ENCODE measurements at regions not wholly inside any gene's neighbourhood (a gene's known extent, or its start where the extent isn't known, plus 50 kb on each side); places are given as distances from the start of the nearest gene placed in this dataset.

- WGBS, 10 experiments, result 8 to 100% (median 94%) methylated on average over 1 to 2 of the region's 2 CpGs
- Histone ChIP-seq H3K4me1 (replicated peaks in 1 of 2) (peaks cover 0 to 8% of the 10 kb centered on the region in 2 donors), H3K27ac (no peak overlapping the region), H3K4me3 (no peak overlapping the region)
- ATAC-seq (replicated peaks in 6 of 8), result no peak
- in situ Hi-C loops (cut with MboI; ENCODE audit: low pct_unique_long_range_greater_than_20kb in 2 of 9, low sequenced_read_pairs in 9 of 9, unreplicated experiment in 9 of 9), result no loop called here
These were observed 205.5 kb upstream of the POU3F3 start for GRCh38 chr2:104648376-104648775.

DNA sequence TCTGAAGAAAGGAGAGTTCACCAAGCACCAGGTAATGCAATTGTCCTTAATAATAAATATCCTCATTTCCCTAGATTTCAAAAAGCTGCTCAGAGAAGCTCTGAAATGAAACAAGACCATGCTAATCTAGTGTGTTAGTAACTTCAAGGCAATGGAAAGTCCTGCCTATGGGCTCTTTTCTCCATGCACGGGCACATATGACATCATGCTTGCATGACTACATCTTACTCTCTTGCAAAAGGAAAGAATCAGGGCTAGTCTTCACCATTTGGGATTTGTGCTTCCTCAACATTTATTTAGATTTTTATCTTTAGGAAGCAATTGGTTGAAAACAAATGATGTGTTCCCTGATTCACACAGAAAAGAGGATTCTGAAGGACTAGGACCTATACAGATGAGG, 204.0 kb upstream of the POU3F3 start:
- Histone ChIP-seq H3K4me1 (replicated peaks in 1 of 2) (peaks cover 0 to 8% of the 10 kb centered on the region in 2 donors), H3K4me3 (no peak overlapping the region), H3K27ac (no peak overlapping the region)
- in situ Hi-C loops (cut with MboI; ENCODE audit: low pct_unique_long_range_greater_than_20kb in 2 of 9, low sequenced_read_pairs in 9 of 9, unreplicated experiment in 9 of 9), result no loop called here
- 0 to 80% (median 67%) methylated on average over 1 of the region's 1 CpG; no CpG with 5 or more reads in 5 of the 10 experiments for WGBS, 10 experiments
- ATAC-seq (replicated peaks in 6 of 8), result peak in 2 of 8 experiments; percentile 50 to 64

DNA sequence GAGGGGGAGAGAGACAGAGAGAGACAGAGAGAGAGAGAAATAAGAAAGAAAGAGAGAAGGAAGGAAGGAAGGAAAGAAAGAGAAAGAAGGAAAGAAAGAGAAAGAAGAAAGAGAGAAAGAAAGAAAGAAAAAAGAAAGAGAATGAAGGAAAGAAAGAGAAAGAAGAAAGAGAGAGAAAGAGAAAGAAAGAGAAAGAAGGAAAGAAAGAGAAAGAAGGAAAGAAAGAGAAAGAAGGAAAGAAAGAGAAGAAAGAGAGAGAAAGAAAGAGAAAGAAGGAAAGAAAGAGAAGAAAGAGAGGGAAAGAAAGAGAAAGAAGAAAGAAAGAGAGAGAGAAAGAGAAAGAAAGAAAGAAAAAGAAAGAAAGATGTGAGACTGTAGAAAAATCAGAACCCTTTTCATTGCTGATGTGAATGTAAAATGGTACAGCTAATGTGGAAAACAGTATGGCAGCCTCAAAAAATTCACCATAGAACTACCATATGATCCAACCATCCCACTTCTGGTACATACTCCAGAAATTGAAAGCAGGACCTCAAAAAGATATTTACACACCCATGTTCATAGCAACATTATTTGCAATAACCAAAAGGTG, 203.4 kb upstream of the POU3F3 start:
- in situ Hi-C loops (cut with MboI; ENCODE audit: low pct_unique_long_range_greater_than_20kb in 2 of 9, low sequenced_read_pairs in 9 of 9, unreplicated experiment in 9 of 9), result no loop called here
- no peak overlapping the region for H3K4me3 ChIP-seq
- H3K4me1 ChIP-seq (replicated peaks in 1 of 2), result peaks cover 0 to 8% of the 10 kb centered on the region in 2 donors
- no peak overlapping the region for H3K27ac ChIP-seq
- no peak for ATAC-seq (replicated peaks in 6 of 8)

GRCh38 chr2:104654811-104655210, 199.1 kb upstream of the POU3F3 start:
- Histone ChIP-seq H3K4me3 (no peak overlapping the region), H3K4me1 (replicated peaks in 1 of 2) (peaks cover 14 to 26% of the 10 kb centered on the region in 2 donors), H3K27ac (no peak overlapping the region)
- 0 to 96% (median 64%) methylated on average over 1 to 4 of the region's 4 CpGs; no CpG with 5 or more reads in 1 of the 10 experiments for WGBS, 10 experiments
- in situ Hi-C loops (cut with MboI; ENCODE audit: low pct_unique_long_range_greater_than_20kb in 2 of 9, low sequenced_read_pairs in 9 of 9, unreplicated experiment in 9 of 9), result no loop called here
- ATAC-seq (replicated peaks in 6 of 8), result no peak

DNA sequence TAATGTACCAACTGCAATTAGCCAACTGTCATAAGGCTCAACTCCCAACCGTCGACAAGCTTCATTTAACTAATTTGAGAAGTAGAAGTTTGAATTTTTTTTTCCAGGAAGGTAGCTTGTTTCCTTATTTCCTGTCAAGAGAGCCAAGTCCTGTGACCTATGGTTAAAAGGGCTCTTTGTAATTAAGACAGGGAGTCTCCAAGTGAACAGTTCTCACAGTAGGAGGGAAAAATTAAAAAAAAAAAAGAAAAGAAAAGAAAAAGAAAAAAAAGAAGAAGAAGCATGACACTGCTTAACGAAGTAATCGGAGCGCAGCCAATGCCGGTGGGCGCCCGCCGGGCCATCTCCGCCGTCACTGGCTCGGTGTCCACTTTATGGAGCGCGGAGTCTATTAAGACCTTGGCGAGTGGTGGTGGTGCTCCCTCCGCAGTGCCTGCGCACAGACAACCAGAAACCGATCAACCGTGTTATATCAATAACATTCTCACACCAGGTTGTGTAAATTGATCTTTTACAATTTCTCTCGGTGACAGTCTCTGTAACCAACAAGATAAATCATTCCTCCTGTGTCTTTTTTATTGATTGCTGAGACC, 197.2 kb upstream of the POU3F3 start:
- Histone ChIP-seq H3K27ac (no peak overlapping the region), H3K4me3 (no peak overlapping the region), H3K4me1 (replicated peaks in 1 of 2) (peaks cover 14 to 26% of the 10 kb centered on the region in 2 donors)
- ATAC-seq (replicated peaks in 6 of 8), result peak in 2 of 8 experiments; percentile 46 to 51
- WGBS, 10 experiments, result 0 to 84% (median 39%) methylated on average over 1 to 20 of the region's 20 CpGs
- in situ Hi-C loops (cut with MboI; ENCODE audit: low pct_unique_long_range_greater_than_20kb in 2 of 9, low sequenced_read_pairs in 9 of 9, unreplicated experiment in 9 of 9), result no loop called here

GRCh38 chr2:104658144-104658835, 195.6 kb upstream of the POU3F3 start:
- Histone ChIP-seq H3K4me1 (replicated peaks in 1 of 2) (peaks cover 14 to 26% of the 10 kb centered on the region in 2 donors), H3K4me3 (peak overlapping the region in 1 of 5 donors; percentile 31), H3K27ac (peak overlapping the region; percentile 28 to 65)
- 15 to 60% (median 46%) methylated on average over 4 to 11 of the region's 19 CpGs; no CpG with 5 or more reads in 1 of the 10 experiments for WGBS, 10 experiments
- in situ Hi-C loops (cut with MboI; ENCODE audit: low pct_unique_long_range_greater_than_20kb in 2 of 9, low sequenced_read_pairs in 9 of 9, unreplicated experiment in 9 of 9), result no loop called here
- ATAC-seq (replicated peaks in 6 of 8), result peak; percentile 45 to 99 (median 88)

DNA sequence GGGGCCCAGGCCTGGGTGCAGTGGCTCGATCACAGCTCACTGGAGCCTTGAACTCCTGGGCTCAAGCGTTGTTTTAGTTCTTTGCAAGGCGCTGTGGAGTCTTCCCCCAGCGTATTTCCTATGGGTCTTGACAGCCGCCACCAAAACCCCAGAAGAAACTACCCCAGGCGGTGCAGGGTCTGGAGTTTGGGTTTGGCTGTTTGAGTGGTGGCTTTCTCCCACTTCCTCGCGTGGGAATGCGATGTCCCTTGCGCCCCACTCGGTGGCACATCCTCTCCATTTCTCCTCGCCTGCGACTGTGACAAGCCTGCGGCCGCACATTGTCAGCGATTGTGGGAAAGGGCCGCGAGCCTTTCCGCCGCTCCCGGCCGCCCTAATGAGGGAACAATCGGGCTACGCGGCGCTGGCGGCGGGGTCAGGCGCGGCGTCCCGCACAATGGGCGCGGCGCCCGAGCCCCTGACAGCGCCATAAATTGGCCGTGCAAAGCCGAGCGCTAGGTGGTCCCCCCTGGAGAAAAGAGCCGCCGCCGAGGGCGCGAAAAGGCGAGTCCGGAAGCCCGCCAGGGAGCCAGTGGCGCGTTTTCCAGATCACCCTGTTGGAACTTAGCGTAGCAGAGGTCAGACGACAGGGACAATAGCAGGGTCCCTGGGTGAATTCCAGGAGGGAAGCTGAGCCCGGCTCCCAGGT, 194.9 kb upstream of the POU3F3 start:
- in situ Hi-C loops (cut with MboI; ENCODE audit: low pct_unique_long_range_greater_than_20kb in 2 of 9, low sequenced_read_pairs in 9 of 9, unreplicated experiment in 9 of 9), result no loop called here
- 10 to 86% (median 58%) methylated on average over 5 to 19 of the region's 53 CpGs; no CpG with 5 or more reads in 5 of the 10 experiments for WGBS, 10 experiments
- H3K4me1 ChIP-seq (replicated peaks in 1 of 2), result peaks cover 14 to 26% of the 10 kb centered on the region in 2 donors
- peak in 5 of 8 experiments; percentile 43 to 68 (median 63) for ATAC-seq (replicated peaks in 6 of 8)
- peak overlapping the region in 3 of 5 donors; percentile 1 to 31 (median 23) for H3K4me3 ChIP-seq
- peak overlapping the region in 1 of 2 donors; percentile 6 for H3K27ac ChIP-seq

- Histone ChIP-seq H3K4me1 (replicated peaks in 1 of 2) (peaks cover 14 to 35% of the 10 kb centered on the region in 2 donors), H3K4me3 (no peak overlapping the region), H3K27ac (no peak overlapping the region)
- no peak for ATAC-seq (replicated peaks in 6 of 8)
- in situ Hi-C loops (cut with MboI; ENCODE audit: low pct_unique_long_range_greater_than_20kb in 2 of 9, low sequenced_read_pairs in 9 of 9, unreplicated experiment in 9 of 9), result no loop called here
- 34 to 100% (median 100%) methylated on average over 1 to 5 of the region's 5 CpGs; no CpG with 5 or more reads in 4 of the 10 experiments for WGBS, 10 experiments
These were observed 192.9 kb upstream of the POU3F3 start for GRCh38 chr2:104660991-104661390.

- no peak for ATAC-seq (replicated peaks in 6 of 8)
- peaks cover 0 to 10% of the 10 kb centered on the region in 2 donors for H3K4me1 ChIP-seq (replicated peaks in 1 of 2)
- in situ Hi-C loops (cut with MboI; ENCODE audit: low pct_unique_long_range_greater_than_20kb in 2 of 9, low sequenced_read_pairs in 9 of 9, unreplicated experiment in 9 of 9), result no loop called here
- no peak overlapping the region for H3K4me3 ChIP-seq
- WGBS, 10 experiments, result 31 to 100% (median 77%) methylated on average over 1 to 3 of the region's 3 CpGs; no CpG with 5 or more reads in 4 of the 10 experiments
- no peak overlapping the region for H3K27ac ChIP-seq
These were observed 189.2 kb upstream of the POU3F3 start for GRCh38 chr2:104664672-104665071.

GRCh38 chr2:104668631-104669030, 185.3 kb upstream of the POU3F3 start:
- no peak overlapping the region for H3K27ac ChIP-seq
- H3K4me3 ChIP-seq, result no peak overlapping the region
- peak in 2 of 8 experiments; percentile 56 to 68 for ATAC-seq (replicated peaks in 6 of 8)
- WGBS, 10 experiments, result 0 to 100% (median 65%) methylated on average over 2 of the region's 2 CpGs; no CpG with 5 or more reads in 2 of the 10 experiments
- in situ Hi-C loops (cut with MboI; ENCODE audit: low pct_unique_long_range_greater_than_20kb in 2 of 9, low sequenced_read_pairs in 9 of 9, unreplicated experiment in 9 of 9), result no loop called here
- peaks cover 10 to 28% of the 10 kb centered on the region in 2 donors for H3K4me1 ChIP-seq (replicated peaks in 1 of 2)

GRCh38 chr2:104673225-104673624, 180.7 kb upstream of the POU3F3 start:
- Histone ChIP-seq H3K27ac (no peak overlapping the region), H3K4me1 (replicated peaks in 1 of 2) (peaks cover 10 to 20% of the 10 kb centered on the region in 2 donors), H3K4me3 (no peak overlapping the region)
- peak in 5 of 8 experiments; percentile 68 to 79 (median 71) for ATAC-seq (replicated peaks in 6 of 8)
- WGBS, 10 experiments, result 0 to 50% (median 38%) methylated on average over 1 to 6 of the region's 6 CpGs
- in situ Hi-C loops (cut with MboI; ENCODE audit: low pct_unique_long_range_greater_than_20kb in 2 of 9, low sequenced_read_pairs in 9 of 9, unreplicated experiment in 9 of 9), result no loop called here

DNA sequence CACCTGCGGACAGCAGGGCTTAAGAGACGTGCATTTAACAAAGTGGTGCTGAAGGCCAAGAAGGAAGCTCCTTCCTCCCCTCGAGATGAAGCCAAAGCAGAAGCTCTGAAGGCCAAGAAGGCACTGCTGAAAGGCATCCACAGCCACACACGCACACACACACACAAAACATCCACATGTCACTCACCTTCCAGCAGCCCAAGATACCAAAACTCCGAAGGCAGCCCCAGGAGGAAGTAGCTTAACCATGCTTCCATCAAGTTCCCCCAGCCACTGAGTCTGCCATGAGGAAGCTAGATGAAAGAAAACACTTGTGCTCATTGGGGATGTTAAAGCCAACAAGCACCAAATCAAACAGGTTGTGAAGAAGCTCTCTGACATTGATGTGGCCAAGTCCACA, 175.7 kb upstream of the POU3F3 start:
- Histone ChIP-seq H3K4me3 (no peak overlapping the region), H3K4me1 (replicated peaks in 1 of 2) (peaks cover 6 to 16% of the 10 kb centered on the region in 2 donors), H3K27ac (no peak overlapping the region)
- in situ Hi-C loops (cut with MboI; ENCODE audit: low pct_unique_long_range_greater_than_20kb in 2 of 9, low sequenced_read_pairs in 9 of 9, unreplicated experiment in 9 of 9), result no loop called here
- no peak for ATAC-seq (replicated peaks in 6 of 8)
- 0 to 100% (median 80%) methylated on average over 1 to 2 of the region's 5 CpGs; no CpG with 5 or more reads in 5 of the 10 experiments for WGBS, 10 experiments

DNA sequence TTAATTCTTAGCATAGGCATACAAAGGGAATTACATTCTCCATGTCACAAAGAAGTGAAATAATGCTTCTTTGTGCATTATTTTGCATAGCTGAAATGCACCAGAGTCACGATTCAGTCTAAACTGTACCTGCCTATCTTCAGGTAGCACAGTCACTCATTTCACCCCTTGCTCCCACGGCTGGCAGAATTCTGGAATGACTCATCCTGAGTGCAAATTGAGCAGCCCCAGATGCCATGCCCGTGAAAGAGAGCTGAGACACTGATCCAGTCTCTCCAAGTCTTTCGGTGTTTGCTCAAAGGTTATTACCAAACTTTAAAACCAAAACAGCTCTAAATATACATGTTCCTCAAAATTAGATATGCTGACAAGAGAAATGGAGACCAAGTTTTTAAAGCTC, 168.3 kb upstream of the POU3F3 start:
- ATAC-seq (replicated peaks in 6 of 8), result no peak

More for the DNA sequence above, 168.3 kb upstream of the POU3F3 start:
- peaks cover 4 to 10% of the 10 kb centered on the region in 2 donors for H3K4me1 ChIP-seq (replicated peaks in 1 of 2)
- WGBS, 10 experiments, result 21 to 85% (median 68%) methylated on average over 3 to 4 of the region's 4 CpGs; no CpG with 5 or more reads in 3 of the 10 experiments
- in situ Hi-C loops (cut with MboI; ENCODE audit: low pct_unique_long_range_greater_than_20kb in 2 of 9, low sequenced_read_pairs in 9 of 9, unreplicated experiment in 9 of 9), result no loop called here
- no peak overlapping the region for H3K27ac ChIP-seq
- no peak overlapping the region for H3K4me3 ChIP-seq

Measured in motor neuron (in vitro differentiated cells).